SK-N-MC (cell line): ENCODE measurements at regions not wholly inside any gene's neighbourhood (a gene's known extent, or its start where the extent isn't known, plus 50 kb on each side); places are given as distances from the start of the nearest gene placed in this dataset.

ENCODE experiments used
- EZH2 ChIP-seq: fragments of 200-600 bp; sonication (generic); IDR thresholded peaks from one replicate; pipeline ENCODE4 v1.6.1; 2017; ENCODE audit warnings: antibody characterized with exemption
- FOXP2 ChIP-seq: optimal IDR thresholded peaks from 2 replicates; pipeline ENCODE3; 2011; ENCODE audit warnings: mild to moderate bottlenecking, moderate library complexity; ENCODE audit not compliant: insufficient read depth; ENCODE audit errors: extremely low read length, control extremely low read depth
- POLR2AphosphoS5 ChIP-seq: IDR thresholded peaks from 2 replicates; pipeline ENCODE4 v1.6.1; 2012; ENCODE audit warnings: mild to moderate bottlenecking, low read depth, low read length, borderline replicate concordance

GRCh38 chr4:149199594-149199993 lies 616.0 kb downstream of the IQCM start:
- no peak for TF ChIP-seq POLR2AphosphoS5
- TF ChIP-seq EZH2: no peak
- TF ChIP-seq FOXP2: no peak
